ENCODE measurements at regions not wholly inside any gene's neighbourhood (a gene's known extent, or its start where the extent isn't known, plus 50 kb on each side); places are given as distances from the start of the nearest gene placed in this dataset.

DNA sequence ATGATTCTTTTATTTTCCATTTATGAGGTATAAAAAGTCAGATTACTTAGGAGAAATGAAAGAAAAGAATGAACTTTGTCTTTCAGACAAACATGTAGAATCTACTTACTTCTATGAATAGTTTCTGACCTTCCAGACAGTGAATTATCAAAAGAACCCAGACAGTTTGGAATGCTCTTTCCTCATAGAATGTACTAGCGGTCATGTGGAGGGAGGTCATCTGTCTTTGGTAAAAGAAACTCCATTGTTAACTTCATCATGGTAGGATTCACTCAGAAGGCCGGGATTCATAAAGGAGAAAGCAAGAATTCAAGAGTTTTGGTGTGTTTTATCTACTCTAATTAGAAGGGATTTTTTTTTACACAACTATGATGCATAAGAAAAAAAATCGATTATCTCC lies 144.8 kb upstream of the ZNF804B start:
- Histone ChIP-seq H3K27ac (no peak overlapping the region), H3K4me1 (no peaks in the 10 kb centered on the region), H3K4me3 (no peak overlapping the region), H3K36me3 (no peaks in the 10 kb centered on the region), H3K27me3 (no peaks in the 10 kb centered on the region), H3K9me3 (no peaks in the 10 kb centered on the region)
- DNase-seq (no peak), ATAC-seq (no peak)
- TF ChIP-seq, protein P1, sequence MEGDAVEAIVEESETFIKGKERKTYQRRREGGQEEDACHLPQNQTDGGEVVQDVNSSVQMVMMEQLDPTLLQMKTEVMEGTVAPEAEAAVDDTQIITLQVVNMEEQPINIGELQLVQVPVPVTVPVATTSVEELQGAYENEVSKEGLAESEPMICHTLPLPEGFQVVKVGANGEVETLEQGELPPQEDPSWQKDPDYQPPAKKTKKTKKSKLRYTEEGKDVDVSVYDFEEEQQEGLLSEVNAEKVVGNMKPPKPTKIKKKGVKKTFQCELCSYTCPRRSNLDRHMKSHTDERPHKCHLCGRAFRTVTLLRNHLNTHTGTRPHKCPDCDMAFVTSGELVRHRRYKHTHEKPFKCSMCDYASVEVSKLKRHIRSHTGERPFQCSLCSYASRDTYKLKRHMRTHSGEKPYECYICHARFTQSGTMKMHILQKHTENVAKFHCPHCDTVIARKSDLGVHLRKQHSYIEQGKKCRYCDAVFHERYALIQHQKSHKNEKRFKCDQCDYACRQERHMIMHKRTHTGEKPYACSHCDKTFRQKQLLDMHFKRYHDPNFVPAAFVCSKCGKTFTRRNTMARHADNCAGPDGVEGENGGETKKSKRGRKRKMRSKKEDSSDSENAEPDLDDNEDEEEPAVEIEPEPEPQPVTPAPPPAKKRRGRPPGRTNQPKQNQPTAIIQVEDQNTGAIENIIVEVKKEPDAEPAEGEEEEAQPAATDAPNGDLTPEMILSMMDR (IDR thresholded peaks at IDR 0.05) = no peak
- intact Hi-C loops (cut with DNase I) = no loop called here

GRCh38 chr7:88610942-88611341 lies 148.6 kb upstream of the ZNF804B start:
- Histone ChIP-seq H3K9me3 (no peaks in the 10 kb centered on the region), H3K36me3 (no peaks in the 10 kb centered on the region), H3K4me3 (no peak overlapping the region), H3K27me3 (no peaks in the 10 kb centered on the region), H3K4me1 (no peaks in the 10 kb centered on the region), H3K27ac (no peak overlapping the region)
- intact Hi-C loops (cut with DNase I) = no loop called here
- ATAC-seq (no peak), DNase-seq (no peak)
- TF ChIP-seq, protein P1 (IDR thresholded peaks at IDR 0.05) = no peak

DNA sequence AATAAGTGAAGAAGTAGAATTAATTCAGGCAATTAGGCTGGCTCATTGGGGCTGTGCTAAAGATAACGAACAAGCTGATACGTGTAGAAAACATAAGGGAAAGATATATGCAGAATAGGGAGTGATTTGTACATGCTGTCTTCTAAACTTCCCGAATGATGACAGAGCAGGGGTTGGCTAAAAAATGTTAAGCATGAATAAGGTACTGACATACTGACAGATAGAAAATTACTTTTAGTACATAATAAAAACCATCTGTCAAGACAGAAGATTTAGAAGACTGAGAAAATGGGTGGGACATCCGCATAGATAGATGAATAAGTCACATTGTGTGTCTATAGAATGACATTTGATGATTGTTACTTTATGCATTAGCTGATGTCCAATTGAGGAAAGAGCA lies 158.8 kb upstream of the ZNF804B start:
- intact Hi-C loops (cut with DNase I) = no loop called here
- H3K36me3 ChIP-seq = no peaks in the 10 kb centered on the region
- DNase-seq (no peak), ATAC-seq (no peak)
- H3K9me3 ChIP-seq = no peaks in the 10 kb centered on the region
- no peak overlapping the region for H3K27ac ChIP-seq
- TF ChIP-seq, protein P1 (IDR thresholded peaks at IDR 0.05) = no peak
- H3K27me3 ChIP-seq = no peaks in the 10 kb centered on the region
- H3K4me3 ChIP-seq = no peak overlapping the region
- H3K4me1 ChIP-seq = no peaks in the 10 kb centered on the region

DNA sequence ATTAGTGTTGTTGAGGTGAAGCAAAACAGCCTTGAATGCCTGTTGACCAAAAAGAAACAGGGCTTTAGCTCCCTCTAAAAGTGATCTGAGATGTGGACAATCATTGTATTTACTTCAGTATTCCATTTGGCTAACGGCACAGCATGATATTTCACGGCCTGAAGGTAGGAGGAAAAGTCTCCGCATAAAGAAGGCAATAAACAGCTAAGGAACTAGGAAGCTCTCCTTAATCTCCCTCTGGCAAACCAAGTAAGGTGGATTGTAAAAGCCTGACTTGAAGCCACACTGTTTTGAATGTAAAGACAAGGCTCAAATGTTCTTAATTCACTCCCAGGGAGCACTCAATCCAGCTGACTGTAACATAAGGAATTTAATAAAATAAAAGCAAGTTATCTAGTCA lies 160.0 kb upstream of the ZNF804B start:
- H3K4me1 ChIP-seq = no peaks in the 10 kb centered on the region
- no peaks in the 10 kb centered on the region for H3K9me3 ChIP-seq
- H3K27me3 ChIP-seq = no peaks in the 10 kb centered on the region
- TF ChIP-seq, protein P1 (IDR thresholded peaks at IDR 0.05) = no peak
- ATAC-seq (no peak), DNase-seq (no peak)
- no peak overlapping the region for H3K27ac ChIP-seq
- intact Hi-C loops (cut with DNase I) = no loop called here
- H3K36me3 ChIP-seq = no peaks in the 10 kb centered on the region
- H3K4me3 ChIP-seq = no peak overlapping the region

GRCh38 chr7:88597941-88598425 lies 161.5 kb upstream of the ZNF804B start:
- Histone ChIP-seq H3K27ac (no peak overlapping the region), H3K4me1 (no peaks in the 10 kb centered on the region), H3K9me3 (no peaks in the 10 kb centered on the region), H3K36me3 (no peaks in the 10 kb centered on the region), H3K27me3 (no peaks in the 10 kb centered on the region), H3K4me3 (no peak overlapping the region)
- DNase-seq (no peak), ATAC-seq (no peak)
- TF ChIP-seq, protein P1 (IDR thresholded peaks at IDR 0.05) = no peak
- intact Hi-C loops (cut with DNase I) = no loop called here

- H3K4me3 ChIP-seq = no peak overlapping the region
- intact Hi-C loops (cut with DNase I) = no loop called here
- no peaks in the 10 kb centered on the region for H3K4me1 ChIP-seq
- DNase-seq (no peak), ATAC-seq (no peak)
- no peak overlapping the region for H3K27ac ChIP-seq
- TF ChIP-seq, protein P1 (IDR thresholded peaks at IDR 0.05) = no peak
- no peaks in the 10 kb centered on the region for H3K27me3 ChIP-seq
- no peaks in the 10 kb centered on the region for H3K9me3 ChIP-seq
- H3K36me3 ChIP-seq = no peaks in the 10 kb centered on the region
Observed at GRCh38 chr7:88590963-88591362, 168.5 kb upstream of the ZNF804B start.
